ENCODE measurements at regions not wholly inside any gene's neighbourhood (a gene's known extent, or its start where the extent isn't known, plus 50 kb on each side); places are given as distances from the start of the nearest gene placed in this dataset.
"Not testable (repeated sequence)": the region's sequence is repeated elsewhere in the genome, so short reads cannot be mapped to it uniquely, and the experiment has no call there.

DNA sequence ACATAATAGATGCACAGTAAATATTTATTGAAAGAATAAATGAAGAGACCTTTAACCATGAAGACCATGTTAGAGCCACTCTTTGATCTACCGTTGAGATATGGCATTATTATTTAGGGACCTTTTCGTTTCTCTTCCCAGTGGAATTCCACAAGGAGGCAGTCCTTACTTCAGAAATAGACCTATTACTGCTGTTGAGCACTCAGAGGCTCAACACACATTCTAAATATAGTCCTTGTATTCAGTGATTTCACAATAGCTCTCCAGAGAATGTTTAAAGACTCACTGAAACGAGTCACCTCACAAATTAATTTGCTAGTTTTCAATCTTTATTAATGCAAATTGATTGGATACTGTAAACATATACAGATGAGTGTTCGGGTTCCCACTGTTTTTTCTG, 603.8 kb downstream of the CDH8 start:
- no peak for DNase-seq (ENCODE audit: low spot score)

DNA sequence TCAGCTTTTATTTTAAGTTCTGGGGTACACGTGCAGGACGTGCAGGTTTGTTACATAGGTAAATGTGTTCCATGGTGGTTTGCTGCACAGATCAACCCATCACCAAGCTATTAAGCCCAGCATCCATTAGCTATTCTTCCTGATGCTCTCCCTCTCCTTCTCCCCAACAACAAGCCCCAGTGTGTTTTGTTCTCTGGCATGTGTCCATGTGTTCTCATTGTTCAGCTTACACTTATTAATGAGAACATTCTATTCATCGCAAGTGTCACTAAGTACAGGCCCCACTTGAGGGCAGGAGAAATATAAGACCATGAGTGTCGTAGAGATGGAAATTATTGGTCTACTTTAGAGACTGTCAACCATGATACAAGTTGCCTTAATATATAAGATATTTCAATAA, 615.1 kb downstream of the CDH8 start:
- DNase-seq (ENCODE audit: low spot score), result no peak

DNA sequence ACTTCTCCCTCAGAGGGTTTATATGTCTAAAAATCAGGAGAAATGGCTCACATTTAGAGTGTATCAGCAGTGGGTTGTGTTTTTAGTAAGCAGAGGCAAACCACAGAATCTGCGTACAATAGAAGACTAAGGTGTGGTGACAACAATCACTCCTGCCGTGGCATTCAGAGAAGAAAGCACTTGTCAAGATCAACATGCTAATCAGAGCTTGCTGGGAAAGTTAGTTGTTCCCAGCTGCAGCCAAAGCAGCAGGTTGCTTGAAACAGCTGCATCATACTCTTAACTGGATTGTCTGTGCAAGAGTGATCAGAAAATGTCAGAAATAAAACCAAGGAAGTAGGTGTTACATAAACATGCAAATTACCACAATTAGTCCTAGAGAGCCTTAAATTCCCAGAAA, 616.4 kb downstream of the CDH8 start:
- DNase-seq (ENCODE audit: low spot score), result no peak

DNA sequence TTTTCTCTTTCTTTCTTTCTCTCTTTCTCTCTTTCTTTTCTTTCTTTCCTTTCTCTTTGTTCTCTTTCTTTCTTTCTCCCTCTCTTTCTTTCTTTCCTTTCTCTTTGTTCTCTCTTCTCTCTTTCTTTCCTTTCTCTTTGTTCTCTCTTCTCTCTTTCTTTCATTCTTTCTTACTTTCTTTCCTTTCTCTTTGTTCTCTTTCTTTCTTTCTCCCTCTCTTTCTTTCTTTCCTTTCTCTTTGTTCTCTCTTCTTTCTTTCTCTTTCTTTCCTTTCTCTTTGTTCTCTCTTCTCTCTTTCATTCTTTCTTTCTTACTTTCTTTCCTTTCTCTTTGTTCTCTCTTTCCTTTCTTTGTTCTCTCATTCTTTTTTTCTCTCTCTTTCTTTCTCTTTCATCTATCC, 617.4 kb downstream of the CDH8 start:
- DNase-seq (ENCODE audit: low spot score), result not testable (repeated sequence)

DNA sequence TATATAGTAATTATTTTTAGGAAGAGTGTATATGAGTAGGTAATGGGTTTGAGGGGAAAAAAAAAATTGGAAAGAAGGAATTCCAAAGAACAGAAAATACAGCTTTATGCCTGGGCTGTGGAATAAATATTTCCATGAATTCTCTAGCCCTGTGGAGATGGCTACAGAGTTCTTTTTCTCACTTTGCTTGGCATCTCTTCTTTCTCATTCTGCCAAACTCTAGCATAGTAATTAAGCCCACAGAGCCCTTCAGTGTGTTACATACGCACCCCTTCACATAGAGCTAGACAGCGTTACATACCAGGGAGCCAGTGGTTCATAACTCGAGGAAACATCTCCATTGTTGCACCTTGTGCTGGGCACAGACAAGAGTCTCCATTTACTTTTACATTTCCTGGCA, 621.1 kb downstream of the CDH8 start:
- no peak for DNase-seq (ENCODE audit: low spot score)

- no peak for DNase-seq (ENCODE audit: low spot score)
Observed at GRCh38 chr16:61413021-61413420, 623.2 kb downstream of the CDH8 start.

- DNase-seq (ENCODE audit: low spot score), result no peak
Observed at GRCh38 chr16:61412562-61412961, 623.7 kb downstream of the CDH8 start.

- DNase-seq (ENCODE audit: low spot score), result no peak
Observed at GRCh38 chr16:61409604-61410003, 626.6 kb downstream of the CDH8 start.

DNA sequence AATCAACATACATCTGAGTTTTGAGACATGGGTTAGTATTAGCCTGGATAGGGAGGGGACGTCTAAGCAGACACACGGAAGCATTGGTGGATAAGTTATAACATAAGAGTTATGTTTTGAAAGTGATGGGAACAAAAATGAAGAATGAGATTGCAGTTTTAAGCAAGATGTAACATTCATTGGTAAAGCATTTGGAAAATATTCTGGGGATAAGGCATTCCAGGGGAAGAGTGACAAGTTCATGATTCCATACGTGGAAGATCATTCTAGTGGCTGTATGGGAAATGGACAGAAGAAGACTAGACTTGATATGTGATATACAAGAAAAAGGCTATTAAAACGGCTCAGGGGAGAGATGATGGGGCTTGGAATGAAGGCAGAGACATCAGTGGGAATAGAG, 632.9 kb downstream of the CDH8 start:
- no peak for DNase-seq (ENCODE audit: low spot score)

DNA sequence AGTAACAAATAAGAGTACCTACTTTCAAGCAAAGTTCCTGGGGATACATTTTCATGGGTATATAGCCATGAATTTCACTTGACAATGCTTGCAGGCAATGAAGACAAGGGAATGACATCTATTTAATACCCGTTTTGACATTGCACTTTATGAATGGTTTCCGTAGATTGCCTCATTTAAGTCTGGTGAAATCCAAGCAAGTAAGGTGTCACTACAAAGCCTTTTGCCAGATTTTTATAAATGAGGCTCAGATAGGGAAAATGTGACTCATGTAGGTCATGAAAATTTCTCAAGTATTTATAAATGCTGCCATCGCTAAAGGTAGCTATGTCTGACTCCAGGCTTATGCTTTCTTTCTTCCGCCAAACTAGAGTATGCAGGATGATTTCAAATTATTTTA, 644.3 kb downstream of the CDH8 start:
- no peak for DNase-seq (ENCODE audit: low spot score)

- no peak for DNase-seq (ENCODE audit: low spot score)
Observed at GRCh38 chr16:61390965-61391637, 645.1 kb downstream of the CDH8 start.

DNA sequence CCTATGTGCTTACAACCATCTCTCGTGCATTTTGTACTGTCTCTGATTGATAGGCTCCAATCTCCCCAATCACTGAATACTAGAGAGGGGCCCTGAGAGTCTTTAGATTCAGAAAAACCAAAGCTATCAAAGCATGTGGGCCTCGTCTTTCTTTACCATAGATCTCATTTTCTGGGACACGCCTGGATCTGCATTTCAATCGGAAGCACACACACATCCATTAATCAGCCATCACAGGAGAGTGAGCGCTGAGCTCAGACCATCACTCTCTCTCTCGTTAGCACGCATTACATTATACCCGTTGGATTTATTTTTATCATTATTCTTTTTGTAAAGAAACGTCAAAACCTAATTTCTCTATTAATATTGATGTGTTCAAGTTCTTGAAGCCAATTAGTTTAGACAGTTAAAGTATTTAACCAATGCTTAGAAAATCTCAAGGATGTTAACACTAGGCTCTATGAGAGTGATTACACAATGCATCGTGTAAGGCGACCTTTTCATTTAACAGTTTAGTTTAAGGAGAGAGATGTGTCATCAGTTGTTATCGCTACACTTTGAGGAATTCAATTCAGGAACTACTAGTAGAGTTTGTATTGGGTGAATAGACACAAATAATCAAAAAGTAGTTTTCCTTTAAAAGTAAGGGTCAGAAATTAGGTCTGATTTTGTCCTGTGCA, 650.7 kb downstream of the CDH8 start:
- no peak for DNase-seq (ENCODE audit: low spot score)

DNA sequence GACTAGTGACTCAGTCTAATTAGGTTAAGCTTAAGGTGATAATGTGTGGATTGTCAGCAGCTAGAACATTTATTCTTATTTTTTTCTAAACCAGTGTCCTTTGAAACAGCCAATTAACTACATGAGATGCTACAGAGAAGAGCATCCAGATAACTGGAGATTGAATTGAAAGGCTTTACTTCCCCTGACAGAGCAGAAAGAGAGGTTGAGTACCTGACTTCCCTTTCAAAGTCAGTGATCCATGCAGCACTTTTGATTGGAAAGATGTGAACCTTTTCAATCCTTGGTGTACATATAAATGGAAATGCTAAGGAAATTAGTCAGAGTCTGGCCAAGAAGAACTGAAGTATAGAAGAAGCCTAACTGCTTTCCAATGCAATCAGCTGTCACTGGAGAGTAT, 653.8 kb downstream of the CDH8 start:
- DNase-seq (ENCODE audit: low spot score), result no peak

DNA sequence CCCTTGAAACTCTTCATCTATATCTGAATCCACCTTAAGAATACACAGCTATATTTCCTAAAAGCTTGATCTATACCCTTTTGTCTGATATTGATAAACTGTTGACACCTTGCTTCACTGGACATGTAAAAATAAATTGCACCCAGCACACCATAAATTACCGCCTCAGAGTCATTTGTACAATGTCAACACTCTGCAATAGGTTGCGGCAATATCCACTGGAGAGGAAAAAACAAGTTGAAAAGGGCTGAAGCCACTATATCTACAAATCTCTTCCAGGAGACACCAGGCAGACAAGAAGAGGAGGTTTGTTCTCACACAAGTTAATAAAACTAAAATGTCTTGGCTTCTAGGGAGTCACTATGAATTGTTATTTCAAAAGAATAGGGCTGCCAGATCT, 656.9 kb downstream of the CDH8 start:
- no peak for DNase-seq (ENCODE audit: low spot score)

GRCh38 chr16:61374071-61374470, 662.2 kb downstream of the CDH8 start:
- DNase-seq (ENCODE audit: low spot score), result no peak

- DNase-seq (ENCODE audit: low spot score), result no peak
Observed at GRCh38 chr16:61371881-61372280, 664.4 kb downstream of the CDH8 start.

DNA sequence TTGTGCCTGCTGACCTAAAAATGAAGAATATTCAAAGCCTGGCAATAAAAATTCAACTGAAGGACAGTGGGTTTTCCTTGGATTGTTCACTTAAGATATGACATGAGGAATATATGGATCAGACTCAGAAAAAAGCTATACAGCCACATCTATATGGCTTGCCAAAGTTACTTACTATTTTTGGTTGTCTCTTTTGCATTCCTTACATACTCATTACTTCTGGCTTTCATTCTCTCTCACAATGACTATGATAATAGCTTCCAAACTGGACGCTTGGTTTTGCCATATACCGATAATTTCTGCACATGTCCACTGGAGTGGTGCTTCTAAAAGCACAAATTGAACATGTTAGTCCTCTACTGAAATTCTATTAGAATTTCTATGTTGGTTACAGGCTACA, 664.9 kb downstream of the CDH8 start:
- no peak for DNase-seq (ENCODE audit: low spot score)

GRCh38 chr16:61370564-61370963, 665.7 kb downstream of the CDH8 start:
- no peak for DNase-seq (ENCODE audit: low spot score)

DNA sequence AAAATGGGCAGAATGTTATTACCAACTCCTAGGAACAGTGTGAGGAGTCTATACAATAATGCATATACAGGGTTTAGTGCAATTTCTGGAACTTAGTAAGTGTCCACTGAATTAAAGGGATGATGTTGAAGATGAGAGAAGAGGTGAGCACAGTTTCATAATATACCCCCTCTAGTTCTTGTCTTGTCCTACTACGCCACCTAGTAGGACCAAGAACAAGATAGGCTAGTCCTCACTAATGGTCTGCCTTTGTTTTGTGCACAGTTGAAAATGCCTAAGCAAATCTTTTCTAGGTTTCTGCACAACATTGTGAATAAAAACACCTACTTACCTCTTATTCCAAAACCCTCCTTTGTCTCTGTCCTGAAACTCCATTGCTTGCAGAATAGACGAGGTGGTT, 670.2 kb downstream of the CDH8 start:
- no peak for DNase-seq (ENCODE audit: low spot score)

- no peak for DNase-seq (ENCODE audit: low spot score)
Observed at GRCh38 chr16:61364990-61365389, 671.2 kb downstream of the CDH8 start.

GRCh38 chr16:61362585-61362984, 673.7 kb downstream of the CDH8 start:
- DNase-seq (ENCODE audit: low spot score), result no peak

- no peak for DNase-seq (ENCODE audit: low spot score)
Observed at GRCh38 chr16:61344791-61345190, 691.4 kb downstream of the CDH8 start.

DNA sequence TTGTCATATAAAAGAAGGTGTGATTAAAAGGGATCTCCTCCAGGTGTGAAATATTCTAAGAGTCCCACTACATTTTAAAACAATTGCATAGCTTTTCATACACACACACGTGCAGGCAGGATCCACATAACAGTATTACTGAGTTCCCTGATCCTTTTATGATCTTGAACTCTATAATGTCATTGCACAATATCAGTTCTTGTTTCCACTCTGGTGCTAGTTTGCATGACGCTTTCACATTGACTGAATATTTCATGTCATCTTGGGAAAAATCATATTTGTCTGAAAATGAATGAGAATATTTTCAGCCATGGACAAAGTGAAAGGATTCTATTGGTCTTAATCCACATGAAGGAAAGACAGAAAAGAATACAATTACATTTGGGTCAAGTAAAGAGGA, 703.8 kb downstream of the CDH8 start:
- DNase-seq (ENCODE audit: low spot score), result no peak

GRCh38 chr16:61324044-61324443, 712.2 kb downstream of the CDH8 start:
- DNase-seq (ENCODE audit: low spot score), result no peak
